ENCODE measurements at regions not wholly inside any gene's neighbourhood (a gene's known extent, or its start where the extent isn't known, plus 50 kb on each side); places are given as distances from the start of the nearest gene placed in this dataset.
"Not testable (repeated sequence)": the region's sequence is repeated elsewhere in the genome, so short reads cannot be mapped to it uniquely, and the experiment has no call there.

DNA sequence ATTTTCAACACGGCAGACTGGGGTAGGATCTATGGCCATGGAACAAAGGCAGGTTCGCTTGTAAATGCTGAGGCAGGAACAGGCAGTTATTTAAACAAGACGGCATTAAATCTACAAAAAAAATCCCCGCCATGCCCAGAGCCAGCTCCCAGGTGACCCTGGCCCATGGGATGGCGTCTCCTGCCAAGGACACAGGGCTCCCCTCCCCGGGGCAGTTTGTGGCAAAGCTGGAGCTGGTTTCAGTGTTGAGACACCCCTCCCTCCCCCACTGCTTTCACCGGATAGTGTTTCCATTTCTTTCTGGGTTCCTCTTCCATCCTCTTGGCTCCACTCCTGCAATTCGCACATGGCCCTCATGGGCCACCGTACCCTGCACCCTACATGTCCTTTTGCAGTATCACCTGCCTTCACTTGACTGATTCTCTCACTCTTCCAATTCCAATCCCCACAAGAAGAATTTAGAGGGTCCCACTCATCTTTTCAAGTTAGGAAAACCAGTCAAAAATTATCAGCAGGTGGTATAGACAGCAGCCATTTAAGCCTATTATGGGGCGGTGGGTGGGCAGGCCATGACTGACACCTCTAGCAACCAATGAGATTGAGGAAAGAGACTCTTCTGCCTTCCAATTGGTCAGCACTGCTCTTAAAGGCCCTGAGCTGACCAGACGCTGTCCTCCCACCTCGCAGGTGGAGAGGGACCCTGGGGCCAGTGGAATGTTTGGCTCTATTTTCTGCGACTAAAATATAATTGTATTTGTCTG, 52.0 kb downstream of the OLIG1 start:
- no peak for DNase-seq

DNA sequence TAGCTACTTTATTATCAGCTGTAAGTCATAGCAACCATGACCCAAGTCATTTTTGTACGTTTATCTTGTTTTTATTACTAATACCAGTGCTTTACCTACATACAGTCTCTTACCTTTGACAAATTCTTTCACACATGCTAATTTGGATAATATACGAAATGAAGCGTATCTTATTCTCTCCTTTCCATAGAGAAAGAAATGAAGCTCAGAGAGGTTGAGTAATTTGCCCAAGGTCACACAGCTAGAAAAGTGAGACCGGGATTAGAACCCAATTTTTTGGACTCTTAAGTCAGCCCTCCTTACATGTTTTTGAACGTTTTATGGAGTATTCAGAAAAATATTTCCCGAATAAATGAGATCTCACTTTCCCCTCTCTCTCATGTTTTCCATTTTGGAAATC, 52.6 kb downstream of the OLIG1 start:
- no peak for DNase-seq

DNA sequence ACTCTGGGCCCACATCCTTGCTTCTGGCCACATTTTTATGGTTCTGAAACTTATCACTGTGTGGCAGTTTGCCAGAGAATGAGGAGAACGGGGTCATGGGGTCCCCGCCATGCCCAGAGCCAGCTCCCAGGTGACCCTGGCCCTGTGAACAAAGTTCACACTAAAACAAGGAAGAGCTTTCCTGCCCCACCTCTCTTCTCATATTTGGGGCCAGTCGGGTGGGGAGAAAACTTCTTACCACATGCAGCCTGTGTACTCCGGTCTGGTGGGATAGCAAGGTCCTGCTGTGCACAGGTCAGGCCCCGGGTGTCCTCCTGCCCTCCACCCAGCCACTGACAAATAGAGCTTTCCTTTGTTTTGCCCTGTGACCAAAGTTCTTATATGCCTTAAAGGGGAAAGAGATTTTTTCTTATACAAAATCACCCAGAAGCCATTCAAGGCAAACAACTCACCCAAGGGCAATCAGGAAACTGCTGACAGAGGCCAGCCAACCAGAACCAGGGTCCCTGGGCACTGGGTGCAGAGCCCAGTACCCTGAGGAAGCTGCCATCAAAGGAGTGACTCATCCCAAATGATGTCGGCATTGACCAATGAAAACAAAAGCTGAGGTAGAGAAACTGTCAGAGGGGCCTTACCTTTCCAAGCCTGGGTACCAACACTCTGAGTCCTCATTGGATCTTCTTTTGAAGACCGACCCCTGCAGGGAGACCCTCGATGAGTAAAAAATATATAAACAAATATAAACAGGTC, 53.6 kb downstream of the OLIG1 start:
- DNase-seq, result no peak

DNA sequence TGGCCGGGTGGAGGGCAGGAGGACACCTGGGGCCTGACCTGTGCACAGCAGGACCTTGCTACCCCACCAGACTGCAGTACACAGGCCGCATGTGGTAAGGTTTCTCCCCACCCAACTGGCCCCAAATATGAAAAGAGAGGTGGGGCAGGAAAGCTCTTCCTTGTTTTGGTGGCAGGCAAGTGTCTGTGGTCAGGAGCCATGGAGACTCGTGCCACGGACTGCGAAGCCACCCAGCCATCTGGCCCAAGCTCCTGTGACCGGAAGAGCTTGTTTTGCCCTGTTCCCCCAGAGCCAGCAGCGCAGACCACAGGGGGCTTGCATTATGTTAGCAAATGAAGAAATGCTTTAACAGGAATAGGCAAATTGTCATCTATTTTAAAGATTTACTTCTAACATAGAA, 54.9 kb downstream of the OLIG1 start:
- no peak for DNase-seq

DNA sequence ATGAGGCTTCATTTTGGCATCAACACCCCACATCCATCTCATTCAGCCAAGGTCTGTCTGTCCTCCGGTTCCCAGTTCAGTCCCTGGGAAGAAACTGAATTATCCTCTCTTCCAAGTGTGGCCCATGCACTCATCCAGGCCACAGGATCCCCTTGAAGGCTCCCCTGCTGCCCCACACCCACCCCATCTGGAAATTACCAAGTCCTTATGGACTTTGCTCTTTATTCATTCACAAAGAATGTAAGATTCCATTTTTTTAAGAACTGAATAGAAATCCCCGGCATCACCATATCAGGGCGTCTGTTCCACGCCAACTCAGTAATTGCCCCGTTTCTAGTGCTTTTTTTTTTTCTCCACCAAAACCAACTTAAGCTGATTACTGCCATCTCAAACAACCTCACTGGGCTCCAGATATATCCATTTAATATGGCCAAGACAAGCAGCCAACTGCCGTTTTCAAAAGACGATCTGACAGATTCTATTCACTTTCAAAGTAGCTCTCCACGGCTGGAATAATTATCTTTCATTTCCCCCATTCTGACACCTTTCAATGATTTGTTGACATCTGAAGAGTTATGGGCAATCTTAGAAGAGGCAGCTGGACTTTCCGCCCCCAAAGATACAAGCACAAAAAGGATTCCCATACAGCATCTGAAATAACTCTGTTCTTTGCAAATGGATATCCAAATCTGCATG, 55.9 kb downstream of the OLIG1 start:
- DNase-seq, result no peak

DNA sequence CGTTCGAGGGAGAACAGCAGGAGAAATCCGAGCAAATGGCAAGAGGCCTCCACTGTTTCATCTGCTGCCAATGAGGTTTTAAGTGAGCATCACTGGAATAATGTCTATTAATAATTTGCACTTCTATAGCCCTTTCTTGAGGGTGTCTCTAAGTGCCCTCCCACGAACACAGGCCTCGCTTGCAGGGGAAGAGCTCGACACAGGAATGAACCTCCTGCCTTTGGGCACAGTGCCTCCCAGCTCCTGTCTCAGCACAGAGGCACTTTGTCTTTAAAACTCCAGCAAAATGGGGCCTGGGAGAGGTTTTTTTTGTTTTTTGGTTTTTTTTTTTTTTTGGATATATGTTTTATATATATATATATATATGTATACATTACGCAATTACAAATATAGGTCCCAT, 56.6 kb downstream of the OLIG1 start:
- DNase-seq, result no peak

DNA sequence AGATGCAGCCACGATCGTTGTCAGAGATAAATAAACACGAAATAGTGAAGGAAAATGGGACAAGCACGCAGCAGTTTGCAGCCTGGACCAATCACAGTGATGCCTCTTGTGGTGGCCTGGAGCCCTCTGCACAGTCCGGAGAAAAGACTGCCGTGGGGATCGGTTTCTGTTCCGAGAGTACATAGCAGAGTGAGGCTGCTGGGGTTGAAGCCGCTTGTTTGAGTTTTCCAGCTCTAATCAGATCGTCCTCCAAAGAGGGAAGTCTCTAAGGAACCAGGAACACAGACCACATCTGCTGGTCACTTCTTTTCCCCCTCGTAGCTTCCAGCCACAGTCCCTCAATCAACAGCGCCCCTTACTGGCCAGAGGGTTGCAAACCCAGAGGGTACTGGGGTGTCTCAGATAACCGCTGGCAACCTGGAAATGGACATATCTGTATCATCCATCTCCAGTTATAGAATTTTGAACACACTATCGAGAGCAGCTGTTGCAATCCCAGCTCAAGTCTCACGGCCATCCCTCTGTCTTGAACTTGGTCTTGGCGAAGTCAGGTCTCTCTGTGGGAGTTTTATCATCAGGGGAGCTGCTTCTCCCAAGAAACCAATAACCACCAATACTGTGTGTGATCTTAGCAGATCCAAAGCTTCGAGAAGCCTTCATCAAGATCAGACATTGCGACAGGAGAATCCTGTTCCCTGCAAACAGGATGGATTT, 57.4 kb downstream of the OLIG1 start:
- DNase-seq, result peak; percentile 67

DNA sequence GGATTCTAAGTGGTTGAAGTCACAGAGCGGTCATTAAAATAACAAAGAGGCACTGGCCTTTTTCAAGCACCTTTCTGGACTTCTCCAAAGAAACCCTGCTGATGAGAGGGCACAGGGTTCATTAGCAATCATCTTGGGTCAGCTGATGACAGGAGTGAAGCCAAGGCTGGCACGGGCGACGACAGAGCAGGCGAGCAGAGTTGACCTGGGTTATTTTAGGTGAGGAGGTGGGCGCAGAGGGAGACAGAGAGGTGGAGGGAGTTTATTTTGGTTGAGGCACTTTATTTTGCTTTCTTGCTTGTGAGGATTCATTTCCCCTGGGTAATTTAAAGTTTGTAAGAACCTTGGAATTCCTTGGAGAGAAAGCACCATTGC, 57.9 kb downstream of the OLIG1 start:
- DNase-seq, result no peak

DNA sequence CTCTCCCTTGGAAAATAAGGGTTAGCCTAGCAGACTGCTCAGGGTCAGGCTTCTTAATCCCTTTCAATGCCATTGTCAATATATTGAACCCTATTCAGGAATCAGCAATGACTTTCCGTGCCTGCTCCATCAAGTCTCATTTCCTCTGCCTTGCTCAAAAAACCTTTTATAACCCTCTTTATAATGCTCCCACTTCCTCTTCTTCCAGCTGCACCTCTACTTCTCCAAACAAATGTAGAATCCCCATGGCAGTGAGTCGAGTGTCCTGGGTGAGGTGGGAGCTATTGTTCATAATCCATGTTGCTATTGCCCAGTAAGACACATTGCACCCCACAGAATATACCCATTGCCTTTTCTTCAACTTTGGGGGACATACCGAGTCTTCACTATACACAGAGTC, 58.6 kb downstream of the OLIG1 start:
- no peak for DNase-seq

DNA sequence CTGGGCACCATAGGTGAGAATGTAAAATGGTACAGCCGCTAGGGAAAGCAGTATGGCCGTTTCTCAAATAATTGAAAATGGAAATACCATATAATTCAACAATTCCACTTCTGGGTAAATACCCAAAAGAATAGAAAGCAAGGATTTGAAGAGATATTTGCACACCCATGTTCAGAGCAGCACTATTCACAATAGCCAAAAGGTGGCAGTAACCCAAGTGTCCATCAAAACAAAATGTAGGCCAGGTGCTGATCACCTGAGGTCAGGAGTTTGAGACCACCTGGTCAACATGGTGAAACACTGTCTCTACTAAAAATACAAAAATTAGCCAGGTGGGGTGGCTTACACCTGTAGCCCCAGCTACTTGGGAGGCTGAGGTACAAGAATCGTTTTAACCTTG, 62.1 kb downstream of the OLIG1 start:
- no peak for DNase-seq

DNA sequence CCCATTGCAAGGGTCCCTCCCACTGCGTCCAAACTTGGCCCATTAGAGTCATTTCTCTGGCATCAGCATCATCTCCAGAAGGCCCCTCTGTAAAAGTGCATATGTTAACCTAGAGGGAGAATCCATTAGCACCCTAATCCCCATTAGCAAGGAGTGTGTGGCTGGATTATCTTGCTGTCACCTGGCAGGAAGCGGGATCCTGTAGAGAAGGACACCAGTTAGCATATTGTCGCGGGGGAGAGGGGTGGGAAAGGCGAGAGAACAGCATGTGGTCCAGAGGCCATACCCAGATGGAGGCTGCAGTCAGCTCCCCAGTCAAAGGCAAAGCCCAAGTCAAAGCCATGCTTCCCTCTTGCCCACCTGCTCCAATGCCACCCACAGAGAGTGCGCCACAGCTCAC, 64.0 kb downstream of the OLIG1 start:
- DNase-seq, result no peak

DNA sequence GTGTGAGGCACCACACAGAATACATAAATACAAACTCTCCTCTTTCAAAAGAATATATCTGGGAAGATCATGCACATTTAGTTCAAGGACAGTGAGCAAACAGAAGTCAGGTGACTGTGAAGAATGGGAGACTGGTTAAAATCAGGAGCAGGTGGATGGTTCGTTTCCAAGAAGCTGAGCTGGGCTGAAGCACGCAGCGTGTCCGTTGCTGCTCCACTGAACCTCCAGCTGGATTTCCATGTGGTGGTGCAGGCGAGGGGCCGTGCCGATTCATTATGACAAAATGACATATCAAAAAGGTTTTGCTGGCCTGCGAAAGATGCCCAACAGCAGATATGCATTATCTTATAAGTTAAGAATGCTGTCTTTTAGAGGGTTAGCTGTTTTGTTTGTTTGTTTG, 66.0 kb downstream of the OLIG1 start:
- peak; percentile 33 for DNase-seq

DNA sequence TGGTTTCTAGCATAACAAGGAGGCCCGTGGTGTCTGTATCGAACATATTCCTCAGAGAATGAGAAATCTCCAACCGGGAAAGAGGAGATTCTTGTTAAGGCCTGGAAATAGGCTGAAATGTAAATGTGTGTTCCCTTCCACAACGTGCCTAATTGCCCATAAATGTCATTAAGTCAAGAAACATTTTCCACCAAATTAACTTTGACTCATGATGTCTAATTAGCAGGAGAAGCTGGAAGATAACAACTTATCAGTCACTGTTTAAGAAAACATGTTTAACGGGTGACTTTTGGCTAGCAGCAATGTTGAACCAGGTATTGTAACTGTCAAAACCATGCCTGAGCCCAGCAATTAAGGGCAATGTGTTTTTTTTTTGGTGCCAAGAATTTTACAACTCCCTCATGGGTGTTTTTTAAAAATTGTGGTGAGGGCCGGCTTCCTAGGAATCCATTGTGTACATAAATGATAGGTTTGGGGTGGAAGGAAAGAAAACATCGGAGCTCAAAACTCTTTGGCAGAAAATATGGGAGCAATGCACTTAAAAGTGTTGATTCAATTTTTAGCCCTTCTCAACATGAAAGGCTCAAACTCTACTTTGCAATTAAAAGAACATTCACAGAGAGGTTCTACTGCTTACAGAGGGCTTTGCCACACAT, 67.0 kb downstream of the OLIG1 start:
- DNase-seq, result no peak

DNA sequence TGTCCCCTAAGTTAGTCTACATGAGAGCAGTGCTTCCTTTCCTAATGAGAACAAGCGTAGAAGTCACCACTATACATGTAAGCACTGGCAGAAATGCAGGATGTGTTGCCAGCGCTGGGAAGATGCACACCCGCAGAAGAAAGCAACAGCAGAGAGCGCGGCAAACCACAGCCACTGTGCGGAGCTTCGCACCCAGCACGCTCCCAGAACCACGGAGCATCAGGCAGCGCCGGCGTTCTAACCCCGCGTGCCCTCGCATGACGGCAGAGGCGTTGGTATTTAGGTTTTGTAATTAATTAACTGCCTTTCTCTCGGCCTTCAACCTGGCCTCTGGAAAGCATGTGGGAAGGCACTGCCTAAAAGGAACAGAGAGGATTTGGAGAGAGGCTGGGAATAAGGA, 69.1 kb downstream of the OLIG1 start:
- DNase-seq, result no peak

DNA sequence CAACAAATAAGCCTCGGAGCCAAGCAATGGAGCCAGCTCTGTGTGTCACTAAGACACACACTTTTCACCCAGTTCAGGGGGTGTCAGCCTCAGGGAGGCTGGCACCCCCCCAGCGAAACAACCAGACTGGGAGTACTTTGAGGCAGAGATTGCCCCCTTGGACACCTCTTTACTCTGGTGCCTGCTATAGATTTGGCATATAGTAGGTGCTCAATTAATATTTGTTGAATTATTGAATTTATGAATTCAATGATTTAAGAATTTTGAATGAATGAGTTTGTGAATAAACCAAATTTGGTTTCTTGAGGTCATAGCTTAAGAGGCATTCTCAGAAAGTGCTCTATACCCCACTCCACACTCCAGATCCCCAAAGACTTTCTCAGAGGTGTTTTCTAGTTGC, 70.3 kb downstream of the OLIG1 start:
- DNase-seq, result no peak

DNA sequence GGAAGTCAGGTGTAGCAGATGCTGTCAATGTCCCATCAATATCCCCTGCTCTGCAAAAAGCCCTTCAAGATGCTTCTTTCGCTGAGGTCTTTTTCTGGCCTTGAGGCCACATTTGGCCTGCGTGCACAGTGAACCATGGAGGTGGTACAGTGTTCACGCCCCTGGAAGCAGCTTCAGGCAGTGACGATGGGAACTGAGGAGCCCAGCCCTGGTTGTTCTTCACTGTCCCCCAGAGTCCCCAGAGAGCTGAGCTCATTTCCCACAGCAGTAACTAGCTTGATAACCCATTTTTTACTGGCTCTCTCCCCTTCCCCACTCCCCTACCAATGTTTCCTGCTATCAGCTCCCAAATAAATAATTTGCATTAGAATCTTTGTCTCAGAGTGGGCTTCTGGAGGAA, 76.5 kb downstream of the OLIG1 start:
- DNase-seq, result no peak

DNA sequence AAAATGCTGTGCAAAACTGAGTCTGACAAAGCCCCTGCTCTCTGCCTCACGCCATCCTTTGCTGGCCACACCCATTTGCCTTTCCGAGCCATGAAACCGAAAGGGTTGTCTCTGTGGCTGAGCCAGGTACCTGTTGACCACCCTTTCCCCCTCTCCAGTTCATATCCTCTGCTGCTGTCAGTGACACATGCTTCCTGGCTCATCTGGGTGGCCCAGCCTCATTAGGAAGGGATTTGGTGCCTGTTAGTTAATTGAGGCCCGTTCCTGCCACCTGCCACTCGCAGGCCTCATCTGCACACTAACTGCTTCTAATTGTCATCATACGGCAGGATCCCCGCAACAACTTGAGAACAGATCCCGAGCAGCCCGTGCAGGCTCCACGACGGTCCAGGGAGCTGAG, 79.2 kb downstream of the OLIG1 start:
- no peak for DNase-seq

DNA sequence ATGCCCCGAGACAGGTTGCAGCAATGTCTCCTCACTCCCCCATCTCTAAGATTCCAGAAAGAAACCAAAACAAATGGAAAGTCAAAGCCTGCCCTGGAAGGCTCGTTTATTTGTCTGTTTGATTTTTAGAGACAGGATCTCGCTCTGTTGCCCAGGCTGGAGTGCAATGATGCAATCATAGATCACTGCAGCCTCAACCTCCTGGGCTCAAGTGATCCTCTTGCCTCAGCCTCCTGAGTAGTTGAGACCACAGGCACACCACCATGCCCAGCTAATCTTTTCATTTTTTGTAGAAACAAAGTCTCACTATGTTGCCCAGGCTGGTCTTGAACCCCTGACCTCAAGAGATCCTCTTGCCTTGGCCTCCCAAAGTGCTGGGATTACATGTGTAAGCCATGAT, 78.8 kb upstream of the IFNAR2 start:
- not testable (repeated sequence) for DNase-seq

DNA sequence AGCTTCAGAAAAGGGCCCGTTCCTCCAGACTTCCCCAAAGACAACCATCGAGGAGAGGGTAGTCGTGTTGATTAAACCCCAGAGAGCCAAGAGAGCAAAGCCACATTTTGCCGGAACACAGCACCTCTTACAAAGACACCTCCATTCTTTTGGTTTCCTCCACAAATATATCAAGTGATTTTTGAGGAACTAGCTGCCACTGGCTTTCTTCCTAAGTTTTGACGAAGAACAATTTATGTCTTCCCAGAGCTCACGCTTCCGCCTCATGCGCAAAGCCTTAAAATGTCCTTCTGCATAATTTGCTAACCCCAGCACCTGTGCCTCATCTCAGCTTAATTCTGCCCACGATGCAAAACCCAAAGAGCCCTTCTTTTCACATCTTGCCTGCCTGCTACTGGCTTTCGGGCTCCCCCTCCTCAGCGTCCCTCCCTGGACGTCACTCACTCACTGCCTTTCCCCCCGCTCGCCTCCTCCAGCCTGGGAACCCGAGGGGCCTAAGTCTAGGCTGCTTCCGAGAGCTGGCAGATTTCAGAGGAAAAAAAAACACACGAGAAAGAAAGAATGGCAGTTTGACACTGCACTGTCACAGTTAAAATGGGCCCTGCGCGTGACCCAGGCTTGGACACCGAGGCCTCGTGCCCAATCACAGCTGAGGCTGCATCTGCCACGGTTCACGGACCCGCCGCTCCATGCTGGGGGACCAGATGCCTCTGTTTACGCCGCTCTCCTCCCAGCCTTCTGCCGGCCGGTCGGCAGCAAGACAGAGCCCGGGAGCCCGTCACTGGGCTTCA, 77.6 kb upstream of the IFNAR2 start:
- DNase-seq, result no peak

DNA sequence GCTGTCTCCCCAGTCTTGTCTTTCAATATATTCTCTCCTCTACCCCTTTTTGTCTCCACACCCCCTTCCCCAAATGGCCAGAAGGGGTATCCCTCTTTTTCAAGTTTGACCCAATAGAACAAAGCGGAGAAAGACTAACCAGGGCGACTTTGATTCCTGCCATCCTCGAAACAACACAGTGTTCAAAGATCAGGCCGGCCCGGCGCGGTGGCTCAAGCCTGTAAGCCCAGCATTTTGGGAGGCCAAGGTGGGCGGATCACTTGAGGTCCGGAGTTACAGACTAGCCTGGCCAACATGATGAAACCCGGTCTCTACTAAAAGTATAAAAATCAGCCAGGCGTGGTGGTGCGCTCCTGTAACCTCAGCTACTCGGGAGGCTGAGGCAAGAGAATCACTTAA, 77.0 kb upstream of the IFNAR2 start:
- no peak for DNase-seq

DNA sequence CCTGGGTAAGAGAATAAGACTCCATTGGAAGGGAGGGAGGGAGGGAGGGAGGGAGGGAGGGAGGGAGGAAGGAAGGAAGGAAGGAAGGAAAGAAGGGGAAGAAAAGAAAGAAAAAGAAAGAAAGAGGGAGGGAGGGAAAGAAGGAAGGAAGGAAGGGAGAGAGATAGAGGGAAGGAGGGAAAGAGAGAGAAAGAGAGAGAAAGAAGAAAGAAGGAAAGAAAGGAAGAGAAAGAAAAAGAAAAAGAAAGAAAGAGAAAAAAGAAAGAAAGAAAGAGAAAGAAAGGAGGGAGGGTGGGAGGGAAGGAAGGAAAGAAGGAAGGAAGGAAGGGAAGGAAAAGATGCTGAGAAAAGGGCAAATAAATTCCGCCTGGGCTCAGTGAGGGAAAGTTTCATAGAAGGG, 74.7 kb upstream of the IFNAR2 start:
- DNase-seq, result no peak

DNA sequence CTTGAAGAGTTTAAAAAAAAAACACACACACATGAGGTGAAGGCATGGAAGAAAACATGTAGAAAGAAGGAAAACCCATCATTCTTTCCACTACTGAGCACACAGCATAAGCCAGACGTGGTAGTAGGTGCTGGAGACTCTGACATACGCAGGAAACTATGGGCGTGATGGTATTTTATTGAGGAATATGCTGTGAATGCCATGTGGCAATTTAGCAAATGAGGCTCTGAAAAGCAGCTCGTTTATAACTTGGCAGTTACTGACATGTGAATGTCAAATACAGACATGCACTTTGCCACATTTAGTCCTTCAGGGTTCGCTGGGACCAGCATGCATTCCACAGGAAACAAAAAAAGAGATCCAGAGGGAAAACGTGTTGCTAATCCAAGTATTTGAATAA, 74.3 kb upstream of the IFNAR2 start:
- DNase-seq, result no peak

Measured in NCI-H774 (cell line).